GM19035 (cell line): ENCODE measurements at regions not wholly inside any gene's neighbourhood (a gene's known extent, or its start where the extent isn't known, plus 50 kb on each side); places are given as distances from the start of the nearest gene placed in this dataset.
"Not testable (repeated sequence)": the region's sequence is repeated elsewhere in the genome, so short reads cannot be mapped to it uniquely, and the experiment has no call there.

ENCODE experiments used
- ATAC-seq: cut with Tn5 transposase; IDR thresholded peaks from one replicate; pipeline ENCODE4 v1.9.1; 2021; ENCODE audit not compliant: unreplicated experiment

- no peak for ATAC-seq
These were observed 822.9 kb upstream of the PRR20A start for GRCh38 chr13:56317841-56318240.

DNA sequence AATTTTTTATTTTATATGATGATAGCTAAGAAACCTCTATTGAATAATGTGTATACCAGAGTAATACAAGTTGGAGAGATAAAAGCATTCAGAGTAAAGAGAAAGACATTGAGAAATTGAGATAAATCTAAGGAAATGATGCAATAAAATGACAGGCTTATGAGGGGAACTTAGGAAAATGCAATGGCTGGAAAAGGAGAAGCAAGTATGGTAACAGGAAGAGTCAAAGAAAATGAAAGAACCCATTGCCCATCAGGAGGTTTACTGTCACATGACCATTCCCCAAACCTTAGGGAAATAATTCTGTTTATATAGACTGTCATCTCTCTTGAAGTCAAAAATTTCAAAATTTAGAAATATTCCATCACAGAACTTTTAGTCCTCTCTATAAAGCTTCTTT is 808.0 kb upstream of the PRR20A start:
- ATAC-seq, result no peak

- ATAC-seq, result no peak
These were observed 804.9 kb upstream of the PRR20A start for GRCh38 chr13:56335775-56336174.

- no peak for ATAC-seq
These were observed 802.3 kb upstream of the PRR20A start for GRCh38 chr13:56338421-56338820.

DNA sequence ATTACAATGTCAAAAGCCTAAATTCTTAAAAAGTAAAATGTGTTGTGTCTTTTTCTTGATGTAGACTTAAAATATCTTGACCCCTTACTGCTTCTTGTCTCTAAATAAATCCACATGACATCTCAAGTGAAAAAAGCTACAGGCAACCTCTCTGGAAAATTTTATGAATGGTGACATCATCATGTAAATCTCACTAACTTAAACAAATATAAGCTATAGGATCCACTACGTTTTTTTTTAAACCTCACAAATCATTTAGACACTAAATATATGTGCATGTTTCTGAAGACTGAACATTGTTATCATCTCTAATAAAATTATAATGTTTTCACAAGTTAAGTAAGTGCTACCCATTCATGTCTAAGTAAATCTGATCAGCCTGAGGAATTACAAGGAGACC is 793.7 kb upstream of the PRR20A start:
- no peak for ATAC-seq

GRCh38 chr13:56349866-56350265 is 790.9 kb upstream of the PRR20A start:
- no peak for ATAC-seq

- ATAC-seq, result no peak
These were observed 789.7 kb upstream of the PRR20A start for GRCh38 chr13:56351041-56351440.

DNA sequence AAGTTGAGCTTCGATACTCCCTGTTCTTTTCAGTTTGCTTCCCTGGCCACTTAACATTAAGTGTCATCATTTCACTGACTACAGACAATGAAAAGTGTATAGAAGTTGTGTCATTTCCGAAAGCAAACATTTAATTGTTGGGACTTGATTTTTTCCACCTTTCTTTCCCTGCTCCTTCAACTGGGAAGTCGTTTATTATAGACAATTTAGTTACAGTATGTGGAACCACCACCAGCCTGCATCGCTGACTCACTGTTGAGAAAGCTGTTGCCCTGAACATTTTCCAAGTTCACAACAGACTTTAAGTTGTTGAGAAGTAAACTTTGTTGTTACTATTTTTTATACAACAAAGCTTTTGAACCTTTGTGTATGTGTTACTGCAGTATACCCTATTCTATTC is 788.4 kb upstream of the PRR20A start:
- ATAC-seq, result no peak

GRCh38 chr13:56352901-56353300 is 787.8 kb upstream of the PRR20A start:
- ATAC-seq, result no peak

- ATAC-seq, result no peak
These were observed 784.0 kb upstream of the PRR20A start for GRCh38 chr13:56356690-56357089.

GRCh38 chr13:56378566-56378965 is 762.2 kb upstream of the PRR20A start:
- no peak for ATAC-seq

GRCh38 chr13:56393549-56393948 is 747.2 kb upstream of the PRR20A start:
- ATAC-seq, result no peak

DNA sequence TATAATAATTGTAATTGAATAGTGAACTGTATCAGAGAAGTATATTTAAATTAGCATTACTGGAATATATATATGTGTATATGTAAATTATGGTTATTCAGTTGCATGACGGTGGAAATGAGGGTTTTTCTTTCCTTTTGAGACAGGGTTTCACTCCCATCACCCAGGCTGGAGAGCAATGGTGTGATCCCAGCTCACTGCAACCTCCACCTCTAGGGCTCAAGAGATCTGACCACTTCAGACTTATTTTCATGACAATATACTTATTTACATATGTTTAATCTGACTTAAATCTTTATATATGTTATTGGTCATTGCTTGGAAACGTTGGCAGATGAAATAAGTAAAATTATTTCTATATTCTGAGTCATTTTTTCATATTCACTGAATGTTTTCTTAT is 744.4 kb upstream of the PRR20A start:
- ATAC-seq, result no peak

- no peak for ATAC-seq
These were observed 739.9 kb upstream of the PRR20A start for GRCh38 chr13:56400774-56401173.

GRCh38 chr13:56412856-56413255 is 727.9 kb upstream of the PRR20A start:
- no peak for ATAC-seq

DNA sequence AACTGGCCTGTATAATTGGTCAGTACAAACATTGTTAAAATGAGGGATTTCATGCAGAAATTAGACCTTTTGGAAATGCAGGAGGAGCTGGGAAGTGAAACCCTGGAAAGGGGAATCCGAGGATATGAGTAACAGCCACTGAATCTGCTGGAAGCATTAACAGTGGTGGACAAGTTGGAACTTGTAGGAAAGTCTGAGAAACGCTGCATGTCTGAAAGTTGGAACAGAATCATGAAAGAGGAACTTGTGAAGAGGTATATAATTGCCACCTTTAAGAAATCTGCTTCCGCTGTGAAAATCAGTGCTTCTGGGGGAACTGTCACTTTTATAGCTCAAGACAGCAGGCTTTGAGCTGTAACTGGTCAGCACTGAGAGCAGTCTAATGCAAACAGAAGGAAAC is 716.5 kb upstream of the PRR20A start:
- ATAC-seq, result no peak

DNA sequence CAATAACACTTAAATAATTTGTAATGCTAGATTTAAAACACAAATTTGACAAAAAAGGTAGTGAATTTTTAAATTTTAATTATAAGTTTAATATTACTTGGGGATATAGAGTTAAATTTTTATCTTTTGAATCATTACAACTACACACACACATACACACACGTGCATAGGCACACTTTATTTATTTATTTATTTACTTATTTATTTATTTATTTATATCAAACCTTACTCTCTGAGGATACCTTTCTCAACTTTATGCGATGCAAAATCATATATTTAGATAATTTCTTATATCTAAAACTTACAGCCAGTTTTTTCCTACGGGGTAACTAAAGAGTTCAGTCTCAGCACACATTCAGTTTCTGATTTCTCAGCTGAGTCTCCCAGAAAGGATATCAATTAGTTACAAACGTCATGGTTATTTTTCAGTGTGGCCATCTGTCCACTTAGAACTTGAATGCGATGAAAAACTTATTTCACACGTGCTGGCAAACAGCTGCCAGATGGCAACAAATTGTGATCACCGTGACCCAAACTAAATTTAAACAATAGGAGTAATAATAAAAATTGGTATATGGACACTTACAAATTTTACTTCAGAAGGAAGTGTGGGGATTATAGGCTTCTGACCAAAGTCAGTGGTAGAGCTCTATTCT is 683.1 kb upstream of the PRR20A start:
- no peak for ATAC-seq

GRCh38 chr13:56459286-56459685 is 681.4 kb upstream of the PRR20A start:
- no peak for ATAC-seq

DNA sequence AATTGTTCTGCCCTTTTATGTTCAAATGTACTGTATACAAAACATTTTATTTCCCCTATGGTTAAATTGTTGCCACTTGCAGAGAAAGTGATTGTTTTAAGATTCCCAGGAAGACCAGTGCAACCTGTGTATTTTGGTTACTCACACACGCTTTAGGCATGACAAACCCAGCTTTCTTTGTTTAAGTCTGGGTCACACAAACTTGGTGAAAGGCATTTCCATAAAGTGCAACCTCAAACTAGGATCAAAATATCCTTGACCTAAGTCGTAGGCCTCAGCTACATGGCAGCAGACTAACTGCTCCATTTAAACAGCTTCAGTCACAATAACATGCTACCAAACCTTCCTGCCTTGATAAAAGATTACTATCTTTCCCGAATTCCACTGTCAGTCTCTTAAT is 639.0 kb upstream of the PRR20A start:
- no peak for ATAC-seq

GRCh38 chr13:56510836-56511235 is 629.9 kb upstream of the PRR20A start:
- ATAC-seq, result no peak

- ATAC-seq, result not testable (repeated sequence)
These were observed 628.4 kb upstream of the PRR20A start for GRCh38 chr13:56512336-56512735.

DNA sequence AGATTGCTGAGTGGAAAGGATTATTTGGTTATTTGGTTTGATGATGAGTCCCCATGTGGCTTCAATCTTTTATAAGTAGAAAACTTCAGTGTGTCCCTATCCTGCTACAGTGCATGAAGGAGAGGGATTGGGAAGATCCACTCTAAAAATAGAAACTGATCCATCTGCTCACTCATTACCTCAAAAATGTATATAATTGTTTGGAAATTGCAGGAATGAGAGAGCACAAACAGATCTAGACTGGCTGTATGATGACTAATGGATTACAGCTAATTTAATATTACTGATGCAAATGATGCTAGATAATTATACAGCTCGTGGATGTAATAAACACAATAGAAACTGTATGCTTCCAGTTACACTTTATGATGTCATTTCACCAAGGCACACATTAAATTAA is 625.3 kb upstream of the PRR20A start:
- ATAC-seq, result no peak

- ATAC-seq, result no peak
These were observed 612.5 kb upstream of the PRR20A start for GRCh38 chr13:56528040-56528790.
